Lung (tissue), 11 donors: ENCODE measurements at regions not wholly inside any gene's neighbourhood (a gene's known extent, or its start where the extent isn't known, plus 50 kb on each side); places are given as distances from the start of the nearest gene placed in this dataset.

Source experiments
- ATAC-seq: fragments of 200-7000 bp; cut with Tn5 transposase; one replicate; pipeline ENCODE4 v1.9.1; 2020; ENCODE audit warnings: moderate number of reproducible peaks; ENCODE audit not compliant: insufficient read depth, low FRiP score
- DNase-seq, 3 donors: peaks; one replicate each; pipeline ENCODE4 v3.0.0-alpha.2; 2013 to 2017
- H3K27ac ChIP-seq, 2 donors: one replicate each; pipeline ENCODE4 v1.5.1; 2013; ENCODE audit warnings: mild to moderate bottlenecking in 2 of 2, moderate library complexity in 2 of 2, control low read depth in 1 of 2, inconsistent platforms in 1 of 2, low read depth in 1 of 2, low read length in 1 of 2
- H3K27me3 ChIP-seq, 3 donors: one replicate each; pipeline ENCODE4 v1.5.1; 2013; ENCODE audit warnings: low read length in 2 of 3; ENCODE audit not compliant: control insufficient read depth in 3 of 3, insufficient read depth in 3 of 3
- H3K36me3 ChIP-seq, 4 donors: one replicate each; pipeline ENCODE4 v1.5.1; 2013; ENCODE audit warnings: low read length in 4 of 4, mild to moderate bottlenecking in 1 of 4, moderate library complexity in 1 of 4; ENCODE audit not compliant: control insufficient read depth in 4 of 4, insufficient read depth in 4 of 4
- H3K4me1 ChIP-seq, 5 donors: one replicate each; pipeline ENCODE4 v1.5.1; 2013; ENCODE audit warnings: low read length in 5 of 5, mild to moderate bottlenecking in 2 of 5, moderate library complexity in 1 of 5; ENCODE audit not compliant: control insufficient read depth in 5 of 5, insufficient read depth in 5 of 5
- H3K4me3 ChIP-seq: one replicate; pipeline ENCODE4 v1.5.1; 2013; ENCODE audit warnings: mild to moderate bottlenecking, control low read depth, moderate library complexity
- H3K9ac ChIP-seq, 2 donors: one replicate each; pipeline ENCODE4 v1.5.1; 2013; ENCODE audit warnings: low read length in 2 of 2, control low read depth in 1 of 2; ENCODE audit not compliant: insufficient read depth in 1 of 2
- H3K9me3 ChIP-seq, 4 donors: one replicate each; pipeline ENCODE4 v1.5.1; 2013; ENCODE audit warnings: low read length in 3 of 4, mild to moderate bottlenecking in 1 of 4, moderate library complexity in 1 of 4; ENCODE audit not compliant: control insufficient read depth in 4 of 4, insufficient read depth in 3 of 4
- WGBS, 2 donors: extraction: QIAGEN DNeasy Blood & Tissue Kit; methylation state at CpG; one replicate each; pipeline ENCODE4 v1.1.7; 2013; 5-methylcytosine and 5-hydroxymethylcytosine counted together
- TF ChIP-seq, protein P1 (sequence below): IDR thresholded peaks from 2 replicates; pipeline ENCODE4 v1.5.1; 2012; ENCODE audit warnings: mild to moderate bottlenecking; ENCODE audit errors: control extremely low read depth, extremely low read depth
- donor health status: control.
- donor health status: control.
- donor health status: Bipolar disorder and iron deficiency.
- donor health status: healthy.
- donor health status: DM: yes; HTN: yes; CAD: no.

DNA sequence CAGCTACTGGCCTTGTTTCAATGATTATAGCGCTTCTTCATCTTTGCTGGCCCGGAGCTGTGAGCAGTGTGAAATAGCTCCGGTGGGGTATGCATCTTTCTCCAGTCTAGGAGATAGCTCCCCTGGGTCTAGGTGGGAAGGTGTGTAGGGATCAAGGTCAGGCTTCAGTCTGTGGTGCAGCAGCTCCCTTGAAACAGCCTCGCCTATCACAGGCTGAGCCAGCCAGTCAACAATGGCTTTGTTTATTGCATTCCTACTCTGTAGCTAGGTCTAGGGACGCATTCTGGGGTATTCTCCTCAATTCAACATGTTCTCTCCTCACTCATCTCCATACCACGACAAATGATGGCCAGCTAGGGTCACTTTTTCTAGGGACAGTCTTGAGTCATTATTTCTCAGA lies 646.8 kb upstream of the IGFBP3 start:
- DNase-seq: no peak
- TF ChIP-seq, protein P1, sequence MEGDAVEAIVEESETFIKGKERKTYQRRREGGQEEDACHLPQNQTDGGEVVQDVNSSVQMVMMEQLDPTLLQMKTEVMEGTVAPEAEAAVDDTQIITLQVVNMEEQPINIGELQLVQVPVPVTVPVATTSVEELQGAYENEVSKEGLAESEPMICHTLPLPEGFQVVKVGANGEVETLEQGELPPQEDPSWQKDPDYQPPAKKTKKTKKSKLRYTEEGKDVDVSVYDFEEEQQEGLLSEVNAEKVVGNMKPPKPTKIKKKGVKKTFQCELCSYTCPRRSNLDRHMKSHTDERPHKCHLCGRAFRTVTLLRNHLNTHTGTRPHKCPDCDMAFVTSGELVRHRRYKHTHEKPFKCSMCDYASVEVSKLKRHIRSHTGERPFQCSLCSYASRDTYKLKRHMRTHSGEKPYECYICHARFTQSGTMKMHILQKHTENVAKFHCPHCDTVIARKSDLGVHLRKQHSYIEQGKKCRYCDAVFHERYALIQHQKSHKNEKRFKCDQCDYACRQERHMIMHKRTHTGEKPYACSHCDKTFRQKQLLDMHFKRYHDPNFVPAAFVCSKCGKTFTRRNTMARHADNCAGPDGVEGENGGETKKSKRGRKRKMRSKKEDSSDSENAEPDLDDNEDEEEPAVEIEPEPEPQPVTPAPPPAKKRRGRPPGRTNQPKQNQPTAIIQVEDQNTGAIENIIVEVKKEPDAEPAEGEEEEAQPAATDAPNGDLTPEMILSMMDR: no peak
- WGBS, 2 donors: 81 to 86% methylated on average over 6 of the region's 6 CpGs
- H3K27ac ChIP-seq: no peak overlapping the region
- no peaks in the 10 kb centered on the region for H3K9me3 ChIP-seq
- H3K36me3 ChIP-seq: no peaks in the 10 kb centered on the region
- no peak overlapping the region for H3K4me3 ChIP-seq
- H3K4me1 ChIP-seq: peaks cover 0 to 10% (median 0%) of the 10 kb centered on the region in 5 donors
- no peak overlapping the region for H3K9ac ChIP-seq
- ATAC-seq: no peak
- H3K27me3 ChIP-seq: no peaks in the 10 kb centered on the region

- Histone ChIP-seq H3K4me1 (peaks cover 0 to 10% (median 0%) of the 10 kb centered on the region in 5 donors), H3K9me3 (no peaks in the 10 kb centered on the region), H3K4me3 (no peak overlapping the region), H3K36me3 (no peaks in the 10 kb centered on the region), H3K27ac (no peak overlapping the region), H3K27me3 (no peaks in the 10 kb centered on the region), H3K9ac (no peak overlapping the region)
- no peak for DNase-seq
- TF ChIP-seq, protein P1: no peak
- 89 to 91% methylated on average over 4 of the region's 4 CpGs for WGBS, 2 donors
- ATAC-seq: no peak
Measured at GRCh38 chr7:46566097-46566774, 645.2 kb upstream of the IGFBP3 start.

DNA sequence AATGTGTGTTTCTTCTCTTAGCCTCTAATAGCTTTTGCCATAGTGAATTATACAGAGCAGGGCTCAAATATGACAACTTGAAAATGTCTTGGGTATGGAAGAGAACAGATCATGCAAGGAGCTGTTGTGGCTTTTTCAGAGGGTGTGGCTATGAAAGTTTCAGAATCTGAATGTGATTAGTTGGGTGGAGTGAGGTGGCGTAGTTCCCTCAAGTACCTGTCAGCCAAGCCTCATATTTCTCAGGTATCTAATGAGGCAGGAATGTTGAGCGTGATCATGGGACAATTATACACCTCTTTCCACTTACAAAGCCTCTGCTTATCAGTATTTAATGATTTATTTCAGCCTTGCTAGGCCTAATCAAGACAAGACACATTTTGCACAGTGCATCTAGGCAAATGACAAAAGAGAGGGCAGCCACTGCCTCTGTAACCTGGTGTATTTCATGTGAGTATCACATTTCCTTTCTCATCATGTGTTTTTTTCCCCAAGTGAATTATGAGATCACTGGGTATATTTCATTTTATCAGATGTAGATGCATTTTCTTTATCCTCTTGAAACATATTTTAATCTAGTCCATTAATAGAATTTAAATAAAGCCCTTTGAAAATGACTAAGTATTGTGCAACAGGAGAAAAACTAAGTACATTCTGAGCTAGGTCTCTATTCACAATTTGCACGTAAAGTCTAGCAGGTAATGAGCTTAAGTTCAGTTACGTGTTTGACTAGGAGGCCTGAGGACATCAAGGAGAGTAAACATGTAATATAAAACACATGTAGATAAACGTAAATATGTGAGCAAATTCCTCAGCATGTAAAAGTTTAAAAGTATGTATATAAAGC lies 644.4 kb upstream of the IGFBP3 start:
- ATAC-seq: peak; percentile 62
- no peak overlapping the region for H3K4me3 ChIP-seq
- no peak overlapping the region for H3K9ac ChIP-seq
- H3K36me3 ChIP-seq: no peaks in the 10 kb centered on the region
- no peak for DNase-seq
- WGBS, 2 donors: 71 to 81% methylated on average over 5 of the region's 5 CpGs
- TF ChIP-seq, protein P1: no peak
- H3K27me3 ChIP-seq: no peaks in the 10 kb centered on the region
- no peaks in the 10 kb centered on the region for H3K9me3 ChIP-seq
- H3K4me1 ChIP-seq: peaks cover 0 to 10% (median 0%) of the 10 kb centered on the region in 5 donors
- no peak overlapping the region for H3K27ac ChIP-seq
